SK-N-MC (cell line): ENCODE measurements at regions not wholly inside any gene's neighbourhood (a gene's known extent, or its start where the extent isn't known, plus 50 kb on each side); places are given as distances from the start of the nearest gene placed in this dataset.

Experiments
- EZH2 ChIP-seq: fragments of 200-600 bp; sonication (generic); IDR thresholded peaks from one replicate; pipeline ENCODE4 v1.6.1; 2017; ENCODE audit warnings: antibody characterized with exemption
- FOXP2 ChIP-seq: optimal IDR thresholded peaks from 2 replicates; pipeline ENCODE3; 2011; ENCODE audit warnings: mild to moderate bottlenecking, moderate library complexity; ENCODE audit not compliant: insufficient read depth; ENCODE audit errors: extremely low read length, control extremely low read depth
- POLR2AphosphoS5 ChIP-seq: IDR thresholded peaks from 2 replicates; pipeline ENCODE4 v1.6.1; 2012; ENCODE audit warnings: mild to moderate bottlenecking, low read depth, low read length, borderline replicate concordance

GRCh38 chr4:149047368-149047767, 605.2 kb upstream of the NR3C2 start:
- TF ChIP-seq POLR2AphosphoS5: no peak
- no peak for TF ChIP-seq EZH2
- no peak for TF ChIP-seq FOXP2
